GM18526 (cell line): ENCODE measurements at regions not wholly inside any gene's neighbourhood (a gene's known extent, or its start where the extent isn't known, plus 50 kb on each side); places are given as distances from the start of the nearest gene placed in this dataset.

Source experiments
- POLR2A ChIP-seq: IDR thresholded peaks from 3 replicates; pipeline ENCODE4 v1.6.1; 2011; ENCODE audit not compliant: insufficient read length; ENCODE audit errors: extremely low read depth

DNA sequence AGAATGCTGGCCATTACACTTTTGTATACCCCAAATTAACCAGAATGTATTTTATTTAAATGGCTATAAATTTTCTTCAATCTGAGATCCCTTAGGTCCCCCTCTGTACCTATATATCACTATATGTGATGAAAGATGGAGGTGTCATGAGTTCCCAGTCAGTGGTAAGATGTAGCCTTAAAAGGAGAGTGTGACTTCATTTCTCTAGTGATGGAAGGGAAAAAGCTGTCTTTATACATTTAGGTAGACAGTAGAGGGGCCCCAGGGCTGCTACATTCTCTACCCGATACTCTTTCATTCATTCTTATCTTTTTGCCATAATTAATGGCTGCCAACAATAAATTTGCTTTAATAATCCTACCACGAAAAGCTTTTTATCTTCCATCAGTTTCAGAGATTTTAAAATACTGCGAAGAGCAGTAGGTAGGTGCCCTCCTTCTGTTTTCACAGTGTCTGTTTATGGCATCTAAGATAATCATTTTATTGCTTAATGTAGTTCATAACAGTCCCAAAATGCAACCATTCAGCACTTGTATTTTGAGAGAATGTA is 301.3 kb downstream of the ZNF608 start:
- no peak for TF ChIP-seq POLR2A

DNA sequence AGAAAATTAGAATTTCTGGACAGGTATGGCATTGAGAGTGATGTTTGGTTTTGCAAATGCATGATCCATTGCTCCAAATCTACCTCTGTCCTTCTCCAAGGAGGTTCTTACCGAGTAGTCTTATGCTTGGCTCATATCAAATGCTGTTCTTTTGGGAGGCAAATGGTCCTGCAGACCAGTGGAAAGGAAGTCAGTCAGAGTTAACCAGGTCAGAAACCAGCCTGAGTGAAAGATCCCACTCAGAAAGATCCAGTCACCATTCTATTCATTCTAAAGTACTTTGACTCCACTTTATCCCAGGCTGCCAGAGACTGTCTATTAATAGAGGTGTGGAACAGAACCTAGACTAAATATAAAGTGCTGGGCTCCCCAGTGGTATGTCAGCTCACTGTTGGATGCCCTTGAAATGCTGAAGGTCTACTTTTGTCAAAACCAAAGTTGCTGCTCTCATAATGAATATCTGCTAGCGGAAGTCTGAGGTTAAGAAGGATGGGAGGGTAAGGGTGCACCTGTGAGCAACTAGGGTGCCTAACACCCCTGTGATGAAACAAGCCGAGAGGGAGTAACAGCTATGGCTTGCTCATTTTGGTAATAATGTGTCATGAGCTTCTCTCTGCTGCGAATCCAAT is 302.2 kb downstream of the ZNF608 start:
- TF ChIP-seq POLR2A: no peak

DNA sequence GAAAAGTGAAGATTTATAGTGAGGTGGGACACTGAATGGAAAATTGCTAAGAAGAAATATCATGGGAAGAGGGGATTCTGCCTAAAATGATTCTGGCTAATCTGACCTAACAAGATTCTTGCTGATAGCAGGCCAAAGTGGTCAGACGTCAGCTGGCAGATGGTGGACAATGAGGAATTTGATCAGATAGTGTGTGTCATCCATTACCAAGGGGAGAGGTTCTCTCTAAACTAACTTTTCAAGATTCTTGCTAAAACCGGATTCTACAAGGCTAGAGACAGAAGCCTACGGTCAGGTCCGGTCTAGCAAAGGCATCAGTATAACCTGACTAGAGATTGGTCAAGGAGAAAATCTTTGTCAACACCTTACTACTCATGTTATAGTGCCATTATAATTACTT is 306.0 kb downstream of the ZNF608 start:
- TF ChIP-seq POLR2A: no peak

DNA sequence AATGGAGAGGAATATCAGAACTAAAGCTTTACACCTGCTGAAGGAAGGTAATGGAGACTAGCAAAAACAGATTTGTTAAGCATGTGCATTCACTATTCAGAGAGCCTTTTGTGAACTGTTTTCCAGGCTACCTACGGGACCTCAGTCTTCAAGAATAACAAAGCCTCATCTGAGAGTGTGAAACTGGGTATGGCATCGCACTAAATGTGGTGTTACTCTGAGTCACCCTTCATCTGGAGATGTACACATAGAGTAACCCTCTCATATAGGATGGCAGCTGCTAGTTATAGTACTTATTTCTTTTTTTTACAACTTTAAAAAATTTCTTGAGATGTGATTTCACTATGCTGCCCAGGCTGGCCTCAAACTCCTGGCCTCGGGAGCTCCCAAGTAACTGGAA is 306.8 kb downstream of the ZNF608 start:
- TF ChIP-seq POLR2A: no peak

DNA sequence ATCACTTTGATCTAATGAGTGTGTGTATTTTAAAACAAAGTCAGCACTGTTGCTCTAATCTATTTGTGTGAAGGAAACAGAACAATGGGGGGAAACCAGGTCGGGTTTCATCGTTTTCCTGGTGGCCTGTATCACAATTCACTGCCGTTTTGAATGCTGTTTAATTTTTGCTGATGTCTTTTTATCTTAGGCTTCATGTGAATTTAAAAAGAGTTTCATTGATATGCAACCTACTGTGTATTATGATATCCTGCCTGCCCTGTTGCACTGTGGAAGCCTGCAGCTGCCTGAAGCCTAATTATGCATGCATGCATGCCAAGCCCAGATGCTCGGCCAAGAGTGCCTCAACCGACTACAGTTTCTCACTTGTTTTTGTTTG is 307.5 kb downstream of the ZNF608 start:
- TF ChIP-seq POLR2A: no peak

DNA sequence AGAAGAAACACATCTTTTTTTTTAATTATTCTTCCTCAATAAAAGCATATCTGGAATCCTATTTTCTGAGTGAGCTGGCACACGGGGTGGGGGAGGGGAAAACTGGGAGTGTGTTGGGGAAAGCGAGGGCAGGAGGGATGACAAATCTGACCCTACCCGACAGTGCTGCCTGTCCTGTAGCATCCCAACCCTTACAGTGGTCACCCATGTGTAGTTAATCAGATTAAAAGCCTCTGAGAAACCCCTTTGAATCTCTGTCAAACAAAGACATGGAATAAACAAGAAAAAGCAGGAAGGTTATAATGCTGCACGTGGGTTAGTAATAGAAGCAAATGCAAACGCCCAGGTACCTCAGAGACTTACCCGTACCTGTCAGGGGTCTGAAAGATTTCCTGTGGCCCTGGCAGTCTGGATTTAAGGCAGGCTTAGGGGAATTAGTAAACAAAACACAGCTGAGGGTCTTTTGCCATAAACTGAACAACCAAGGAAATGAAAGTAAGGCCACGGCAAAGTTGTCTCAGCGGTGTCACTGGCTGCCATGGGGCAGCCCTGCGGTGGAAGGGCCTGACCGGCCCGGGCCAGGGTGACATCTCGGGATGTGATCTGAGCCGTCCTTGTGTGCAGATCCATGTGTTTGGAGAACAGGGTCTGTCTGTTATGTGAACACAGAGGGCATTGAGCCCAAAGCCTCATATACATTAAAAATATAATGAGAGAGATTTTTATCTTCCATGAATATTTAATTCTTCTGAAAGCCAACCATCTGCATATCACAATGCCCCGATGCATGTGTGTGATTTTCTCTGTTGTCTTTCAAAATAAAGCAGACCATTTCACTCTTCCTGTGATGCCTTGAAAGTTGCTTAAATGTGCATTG is 308.2 kb downstream of the ZNF608 start:
- no peak for TF ChIP-seq POLR2A

DNA sequence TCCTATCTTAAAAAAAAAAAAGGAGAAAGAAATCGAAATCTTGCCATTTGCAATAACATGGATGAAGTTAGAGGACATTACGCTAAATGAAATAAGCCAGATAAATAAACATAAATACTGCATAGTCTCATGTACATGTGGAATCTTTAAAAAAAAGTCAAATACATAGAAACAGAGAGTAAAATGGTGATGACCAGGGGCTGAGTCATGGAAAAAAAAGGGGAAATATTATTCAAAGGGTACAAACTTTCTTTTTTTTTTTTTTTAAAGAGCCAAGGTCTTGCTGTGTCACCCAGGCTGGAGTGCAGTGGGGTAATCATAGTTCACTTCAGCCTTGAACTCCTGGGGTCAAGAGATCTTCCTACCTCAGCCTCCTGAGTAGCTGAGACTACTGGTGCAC is 310.1 kb downstream of the ZNF608 start:
- TF ChIP-seq POLR2A: no peak

DNA sequence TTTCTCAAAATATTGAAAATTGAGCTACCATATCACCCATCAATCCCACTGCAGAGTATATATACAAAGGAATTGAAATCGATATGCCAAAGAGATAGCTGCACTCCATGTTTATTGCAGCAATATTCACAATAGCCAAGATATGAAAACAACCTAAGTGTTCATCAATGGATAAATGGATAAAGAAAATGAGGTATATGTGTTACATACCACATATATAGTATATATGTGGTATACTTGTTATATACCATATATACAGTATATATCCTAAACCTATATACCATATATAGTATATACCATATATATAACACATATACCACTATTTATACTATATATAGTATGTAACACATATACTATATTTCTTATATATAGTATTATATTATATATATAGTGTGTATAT is 313.3 kb downstream of the ZNF608 start:
- TF ChIP-seq POLR2A: no peak

DNA sequence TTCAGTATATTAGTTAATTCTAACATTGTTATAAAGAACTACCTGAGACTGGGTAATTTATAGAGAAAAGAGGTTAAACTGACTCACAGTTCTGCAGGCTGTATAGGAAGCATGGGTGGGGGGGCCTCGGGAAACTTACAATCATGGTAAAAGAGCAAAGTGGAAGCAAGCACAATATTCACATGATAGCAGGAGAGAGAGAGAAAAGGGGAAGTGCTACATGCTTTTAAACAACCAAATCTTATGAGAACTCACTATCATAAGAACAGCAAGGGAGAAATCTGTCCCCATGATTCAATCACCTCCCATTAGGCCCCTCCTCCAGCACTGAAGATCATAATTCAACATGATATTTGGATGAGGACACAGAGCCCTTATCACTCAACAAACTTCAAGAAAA is 324.9 kb downstream of the ZNF608 start:
- TF ChIP-seq POLR2A: no peak

DNA sequence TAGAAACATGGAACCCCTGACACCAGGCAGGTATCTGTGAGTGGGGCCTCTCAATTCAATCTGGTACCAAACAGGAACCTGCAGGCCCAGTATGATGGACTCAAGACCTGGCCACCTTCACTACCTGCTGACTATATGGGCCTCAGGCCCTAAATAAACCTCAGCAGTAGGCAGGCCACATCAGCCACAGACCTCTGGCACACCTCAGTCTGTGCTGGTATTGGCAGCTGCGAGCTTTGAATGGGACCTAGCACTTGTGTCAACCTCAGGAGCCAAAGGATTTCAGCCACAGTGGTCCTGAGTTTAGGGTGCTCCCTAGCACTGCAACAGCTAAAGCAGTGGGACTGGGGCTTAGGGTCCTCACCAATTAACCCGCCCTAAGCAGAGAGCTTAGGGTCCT is 325.5 kb downstream of the ZNF608 start:
- TF ChIP-seq POLR2A: no peak

DNA sequence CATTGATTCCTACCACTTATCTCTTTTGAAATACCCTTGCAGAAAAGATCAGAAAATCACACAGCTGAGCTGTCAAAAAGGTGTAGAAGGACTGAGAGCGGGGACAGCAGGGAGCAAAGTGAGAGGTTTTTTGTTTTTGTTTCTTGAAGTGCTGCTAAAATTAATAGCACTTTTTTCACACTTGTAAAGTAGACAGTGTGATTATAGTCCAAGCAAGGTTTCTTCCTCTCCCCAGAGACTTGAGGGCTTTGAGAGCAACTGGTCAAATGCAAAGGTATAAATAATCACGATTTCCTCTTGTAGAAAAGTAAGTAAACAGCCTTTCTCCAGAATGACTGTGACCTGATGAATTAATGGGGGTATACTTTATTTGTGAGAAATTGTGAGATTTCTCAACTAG is 326.9 kb downstream of the ZNF608 start:
- no peak for TF ChIP-seq POLR2A

DNA sequence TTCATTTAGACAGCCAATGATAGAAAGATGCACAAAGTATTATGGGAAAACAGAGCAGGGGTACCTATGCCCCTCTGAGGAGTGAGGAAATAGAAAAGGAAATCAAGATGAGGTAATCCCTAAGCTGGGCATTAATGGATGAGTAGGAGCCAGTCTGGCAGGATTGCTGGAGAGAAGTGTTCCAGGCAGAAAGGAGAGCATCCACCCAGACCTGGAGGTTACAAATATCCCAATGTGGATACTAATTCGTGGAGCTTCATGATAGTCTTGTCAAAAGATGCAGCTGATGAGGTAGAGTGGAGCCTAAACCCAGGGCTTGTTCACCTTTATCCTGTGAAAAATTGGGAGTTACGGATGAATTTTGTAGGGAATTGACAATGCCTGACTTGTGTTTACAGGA is 328.0 kb downstream of the ZNF608 start:
- TF ChIP-seq POLR2A: no peak

DNA sequence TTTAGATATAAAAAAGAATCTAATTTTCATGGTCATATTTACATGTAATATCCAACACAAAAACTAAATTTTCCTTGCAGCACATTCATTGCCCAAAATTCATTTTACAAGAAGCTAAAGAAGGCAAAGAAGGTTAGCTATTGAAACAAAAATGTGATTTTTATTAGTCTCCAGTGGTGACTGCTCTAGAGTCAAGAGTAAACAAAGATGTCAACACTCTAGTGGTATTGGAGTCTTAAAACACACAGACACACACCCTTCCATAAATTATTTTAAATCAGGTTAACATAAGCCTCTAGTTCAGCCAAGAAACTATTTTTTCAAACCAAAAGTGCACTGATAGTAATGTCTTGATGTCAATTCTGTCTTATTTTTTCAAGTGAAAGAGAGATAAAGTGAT is 329.2 kb downstream of the ZNF608 start:
- TF ChIP-seq POLR2A: no peak

DNA sequence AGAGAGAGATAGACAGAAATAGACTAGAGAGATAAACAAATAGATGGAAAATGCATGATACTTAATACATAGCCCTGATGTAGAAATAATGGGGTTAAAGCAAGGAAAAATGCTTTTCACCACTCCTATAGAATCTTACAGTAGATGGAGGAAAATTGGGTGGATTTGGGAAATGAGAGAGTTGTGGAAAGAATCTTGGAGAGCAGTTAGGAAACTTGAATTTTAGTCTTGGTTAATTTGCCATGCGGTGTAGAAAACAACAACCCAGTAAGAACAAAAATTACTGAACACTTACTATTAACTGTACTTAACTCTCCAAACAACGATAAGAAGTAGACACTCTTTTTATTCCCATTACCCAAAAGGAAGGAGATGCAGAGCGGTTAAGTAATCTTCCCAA is 329.8 kb downstream of the ZNF608 start:
- TF ChIP-seq POLR2A: no peak

DNA sequence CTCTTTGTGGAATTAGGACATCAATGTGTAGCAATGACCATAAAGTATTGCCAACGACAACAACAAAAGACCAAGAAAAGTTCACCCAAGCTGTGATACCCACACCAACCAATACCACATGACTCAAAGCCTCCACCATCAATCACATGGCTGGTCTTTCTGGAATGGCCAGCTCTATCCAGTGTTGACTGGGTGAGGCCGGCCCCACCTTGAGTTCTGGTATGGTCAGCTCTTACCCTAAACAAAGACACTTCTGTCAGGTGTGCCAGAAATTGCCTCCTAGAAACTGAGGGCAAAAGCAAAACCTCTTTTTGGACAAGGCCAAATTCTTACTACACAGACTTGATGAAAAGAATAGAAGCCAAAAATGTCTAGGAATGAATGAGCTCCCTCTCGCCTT is 331.5 kb downstream of the ZNF608 start:
- TF ChIP-seq POLR2A: no peak
